Activated CD4-positive, alpha-beta T cell treated with anti-CD3 and anti-CD28 coated beads for 48 hours (primary cell): ENCODE measurements at regions not wholly inside any gene's neighbourhood (a gene's known extent, or its start where the extent isn't known, plus 50 kb on each side); places are given as distances from the start of the nearest gene placed in this dataset.
"Not testable (repeated sequence)": the region's sequence is repeated elsewhere in the genome, so short reads cannot be mapped to it uniquely, and the experiment has no call there.

ENCODE experiments used
- DNase-seq: peaks from one replicate; pipeline ENCODE4 v3.0.0-alpha.2; 2020

DNA sequence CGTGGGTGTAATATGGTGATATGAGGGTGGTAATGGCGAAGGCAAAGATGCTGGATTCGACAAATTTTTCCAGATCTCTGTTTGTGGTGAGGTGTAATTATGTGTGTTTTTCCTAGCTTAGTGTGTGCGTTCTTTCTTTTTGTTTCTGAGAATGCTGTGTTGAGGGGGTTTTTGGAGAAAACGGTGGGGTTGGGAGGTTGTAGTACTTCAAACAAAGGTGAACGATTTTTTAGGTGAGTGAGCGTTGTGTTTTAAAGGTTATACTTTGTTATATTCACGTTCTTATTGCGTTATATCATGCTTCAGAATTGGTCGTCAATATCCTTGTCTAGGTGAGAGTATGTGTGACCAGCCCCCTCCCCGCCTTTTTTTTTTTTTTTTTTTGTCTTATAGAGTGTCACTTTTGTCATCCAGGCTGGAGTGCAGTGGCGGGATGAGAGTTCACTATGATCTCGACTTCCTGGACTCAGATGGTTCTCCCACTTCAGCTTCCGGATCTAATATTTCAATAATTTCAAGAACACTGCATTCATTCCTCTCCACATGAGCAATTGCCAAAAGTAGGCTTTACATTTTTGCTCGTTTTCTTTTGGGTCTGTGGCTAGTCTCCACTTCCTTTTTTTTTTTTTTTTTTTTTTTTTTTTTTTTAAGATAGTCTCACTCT is 82.2 kb upstream of the RNU2-1 start:
- no peak for DNase-seq

DNA sequence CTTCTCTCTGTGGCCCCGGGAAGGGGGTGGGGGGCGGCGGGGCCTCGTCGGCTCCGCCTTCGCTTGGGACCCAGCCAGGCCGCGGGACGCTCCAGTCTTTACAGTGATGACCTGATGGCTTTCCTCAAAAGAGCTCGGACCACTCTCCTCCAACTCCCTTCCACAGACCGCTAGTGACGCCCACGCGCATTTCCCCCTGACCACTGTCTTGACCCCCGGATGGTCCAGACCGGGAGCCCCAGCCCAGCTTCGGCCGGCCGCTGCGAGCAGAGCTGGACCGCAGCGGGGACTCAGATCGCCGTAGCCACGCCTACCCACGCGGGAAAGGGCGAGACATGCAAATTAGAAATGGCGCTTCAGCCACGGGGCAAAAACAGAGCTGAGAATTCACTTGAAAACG is 81.6 kb upstream of the RNU2-1 start:
- DNase-seq = no peak

DNA sequence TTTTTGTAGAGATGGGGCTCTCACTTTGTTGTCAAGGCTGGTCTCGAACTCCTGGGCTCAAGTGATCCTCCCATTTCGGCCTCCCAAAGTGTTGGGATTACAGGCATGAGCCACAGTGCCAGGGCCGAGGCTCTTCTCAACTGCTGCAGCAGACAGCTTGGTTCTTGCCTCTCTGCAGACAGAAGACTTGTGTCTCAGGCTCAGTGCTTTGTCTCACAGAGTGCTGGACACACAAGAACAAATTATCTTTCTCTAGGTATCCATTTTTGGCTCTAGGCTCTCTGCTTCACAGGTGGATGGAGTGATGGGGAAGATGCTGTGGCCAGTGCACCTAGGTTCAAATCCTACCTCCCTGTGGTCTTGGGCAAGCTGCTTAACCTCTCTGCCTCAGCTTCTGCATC is 80.8 kb upstream of the RNU2-1 start:
- DNase-seq = no peak

DNA sequence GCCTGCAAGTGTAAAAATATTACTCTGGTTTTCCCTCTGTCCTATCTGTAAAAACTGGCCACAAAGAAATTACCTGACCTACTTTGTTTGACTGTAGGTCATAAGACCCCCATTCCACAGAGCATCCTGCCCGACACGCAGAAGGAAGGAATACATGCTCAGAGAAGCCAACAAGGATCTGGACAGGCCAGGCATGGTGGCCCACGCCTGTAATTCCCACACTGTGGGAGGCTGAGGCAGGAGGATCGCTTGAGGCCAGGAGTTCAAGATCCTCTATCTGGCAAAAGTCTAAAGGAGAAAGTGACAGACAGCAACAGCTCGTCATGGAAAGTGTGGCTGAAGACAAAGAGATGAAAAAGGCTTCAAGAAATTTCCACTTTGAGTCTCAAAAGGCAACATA is 78.2 kb upstream of the RNU2-1 start:
- no peak for DNase-seq

DNA sequence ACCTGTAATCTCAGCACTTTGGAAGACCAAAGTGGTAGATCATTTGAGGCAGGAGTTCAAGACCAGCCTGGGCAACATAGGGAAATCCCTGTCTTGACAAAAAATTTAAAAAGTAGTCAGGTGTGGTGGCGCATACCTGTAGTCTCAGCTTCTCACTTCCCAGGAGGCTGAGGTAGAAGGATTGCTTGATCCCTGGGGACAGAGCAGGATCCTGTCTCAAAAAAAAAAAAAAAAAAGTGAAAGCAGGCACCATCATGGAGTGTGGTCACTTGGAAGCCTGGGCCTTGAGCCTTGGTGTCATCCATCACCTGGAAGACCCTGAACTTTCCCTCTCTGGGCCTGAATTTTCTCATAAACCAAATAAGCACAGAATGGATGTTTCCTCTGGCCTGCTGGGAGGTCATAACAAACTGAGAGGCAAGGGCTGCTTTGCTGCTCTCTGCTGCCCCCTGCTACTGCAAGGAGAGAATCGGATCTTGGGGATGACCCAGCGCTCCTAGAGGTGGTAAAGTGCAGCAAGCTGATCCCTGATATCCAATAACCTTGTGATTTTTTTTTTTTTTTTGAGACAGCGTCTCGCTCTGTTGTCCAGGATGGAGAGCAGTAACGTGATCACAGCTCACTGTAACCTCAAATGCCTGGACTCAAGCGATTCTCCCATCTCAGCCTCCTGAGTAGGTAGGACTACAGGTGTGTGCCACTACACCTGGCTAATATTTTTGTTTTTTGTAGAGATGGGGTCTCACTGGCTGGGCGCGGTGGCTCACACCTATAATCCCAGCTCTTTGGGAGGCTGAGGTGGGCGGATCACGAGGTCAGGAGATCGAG is 75.9 kb upstream of the RNU2-1 start:
- no peak for DNase-seq

DNA sequence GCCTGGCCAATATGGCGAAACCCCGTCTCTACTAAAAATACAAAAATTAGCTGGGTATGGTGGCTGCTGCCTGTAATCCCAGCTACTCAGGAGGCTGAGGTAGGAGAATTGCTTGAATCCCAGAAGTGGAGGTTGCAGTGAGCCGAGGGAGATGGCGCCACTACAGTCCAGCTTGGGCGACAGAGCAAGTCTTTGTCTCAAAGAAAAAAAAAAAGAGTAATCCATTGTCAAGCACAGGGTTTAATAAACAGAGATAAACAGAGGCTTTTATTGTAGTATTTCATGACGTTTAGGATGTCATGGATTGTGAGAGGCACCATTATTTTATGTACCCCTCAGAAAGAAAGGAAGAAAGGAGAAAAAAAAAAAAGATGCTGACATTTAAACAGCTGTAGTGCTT is 75.2 kb upstream of the RNU2-1 start:
- no peak for DNase-seq

DNA sequence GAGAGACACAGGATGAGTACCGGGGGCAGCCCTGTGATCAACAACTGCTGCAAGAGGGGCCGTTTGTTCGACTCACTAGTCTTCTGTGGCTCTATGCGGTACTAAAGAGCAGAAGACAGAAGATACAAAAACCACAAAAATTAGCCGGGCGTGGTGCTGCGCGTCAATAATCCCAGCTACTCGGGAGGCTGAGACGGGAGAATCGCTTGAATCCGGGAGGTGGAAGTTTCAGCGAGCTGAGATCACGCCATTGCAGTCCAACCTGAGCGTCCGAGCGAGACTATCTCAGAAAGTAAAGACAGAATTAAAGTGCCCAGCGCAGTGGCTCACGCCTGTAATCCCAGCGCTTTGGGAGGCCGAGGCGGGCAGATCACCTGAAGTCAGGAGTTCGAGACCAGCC is 71.0 kb upstream of the RNU2-1 start:
- not testable (repeated sequence) for DNase-seq

DNA sequence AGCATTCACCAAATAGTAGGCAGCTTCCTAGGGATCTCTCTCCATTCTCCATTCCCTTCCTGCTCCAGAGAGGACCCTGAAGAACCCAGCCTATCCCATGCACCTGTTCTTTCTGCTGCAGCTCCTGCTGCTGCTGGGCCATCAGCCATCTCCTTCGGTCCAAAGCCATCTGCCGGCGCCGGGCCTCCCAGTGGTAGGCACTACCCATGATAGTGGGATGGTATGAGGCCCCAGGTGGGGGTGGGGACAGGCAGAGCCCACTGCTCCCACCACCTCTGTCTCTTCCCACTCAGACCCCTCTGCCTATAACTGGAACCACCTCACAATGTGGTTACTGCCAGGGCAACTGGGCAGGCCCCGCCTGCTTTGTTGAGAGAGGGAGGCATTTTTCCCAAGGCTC is 69.3 kb upstream of the RNU2-1 start:
- DNase-seq = not testable (repeated sequence)

DNA sequence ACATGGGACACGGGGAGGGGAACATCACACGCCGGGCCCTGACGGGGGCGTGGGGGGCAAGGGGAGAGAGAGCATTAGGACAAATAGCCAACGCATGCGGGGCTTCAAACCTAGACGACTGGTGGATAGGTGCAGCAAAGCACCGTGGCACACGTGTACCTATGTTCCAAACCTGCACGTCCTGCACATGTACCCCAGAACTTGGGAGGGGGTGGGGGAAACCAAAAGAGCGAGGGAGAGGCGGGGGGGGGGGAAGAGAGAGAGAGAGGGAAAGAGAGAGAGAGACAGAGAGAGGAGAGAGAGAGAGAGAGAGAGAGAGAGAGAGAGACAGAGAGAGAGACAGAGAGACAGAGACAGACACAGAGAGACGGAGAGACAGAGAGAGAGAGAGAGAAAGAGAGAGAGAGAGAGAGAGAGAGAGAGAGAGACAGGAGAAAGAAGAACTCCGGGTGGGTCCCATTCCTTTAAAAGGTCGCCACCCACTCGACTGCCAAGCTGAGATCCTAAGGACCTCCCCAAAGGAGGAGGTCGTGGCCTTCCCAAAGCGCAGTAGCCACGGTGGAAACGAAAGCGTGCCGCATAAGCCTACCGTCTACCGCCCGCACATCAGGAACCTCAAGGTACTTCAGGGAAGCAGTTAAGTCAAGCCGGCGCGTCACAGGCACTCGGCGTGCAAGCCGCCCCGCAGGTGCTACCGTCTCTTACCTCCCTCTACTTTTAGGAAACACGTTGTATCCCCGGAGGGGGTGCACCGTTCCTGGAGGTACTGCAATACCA is 65.7 kb upstream of the RNU2-1 start:
- not testable (repeated sequence) for DNase-seq

DNA sequence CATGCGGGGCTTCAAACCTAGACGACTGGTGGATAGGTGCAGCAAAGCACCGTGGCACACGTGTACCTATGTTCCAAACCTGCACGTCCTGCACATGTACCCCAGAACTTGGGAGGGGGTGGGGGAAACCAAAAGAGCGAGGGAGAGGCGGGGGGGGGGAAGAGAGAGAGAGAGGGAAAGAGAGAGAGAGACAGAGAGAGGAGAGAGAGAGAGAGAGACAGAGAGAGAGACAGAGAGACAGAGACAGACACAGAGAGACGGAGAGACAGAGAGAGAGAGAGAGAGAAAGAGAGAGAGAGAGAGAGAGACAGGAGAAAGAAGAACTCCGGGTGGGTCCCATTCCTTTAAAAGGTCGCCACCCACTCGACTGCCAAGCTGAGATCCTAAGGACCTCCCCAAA is 55.9 kb upstream of the RNU2-1 start:
- not testable (repeated sequence) for DNase-seq

DNA sequence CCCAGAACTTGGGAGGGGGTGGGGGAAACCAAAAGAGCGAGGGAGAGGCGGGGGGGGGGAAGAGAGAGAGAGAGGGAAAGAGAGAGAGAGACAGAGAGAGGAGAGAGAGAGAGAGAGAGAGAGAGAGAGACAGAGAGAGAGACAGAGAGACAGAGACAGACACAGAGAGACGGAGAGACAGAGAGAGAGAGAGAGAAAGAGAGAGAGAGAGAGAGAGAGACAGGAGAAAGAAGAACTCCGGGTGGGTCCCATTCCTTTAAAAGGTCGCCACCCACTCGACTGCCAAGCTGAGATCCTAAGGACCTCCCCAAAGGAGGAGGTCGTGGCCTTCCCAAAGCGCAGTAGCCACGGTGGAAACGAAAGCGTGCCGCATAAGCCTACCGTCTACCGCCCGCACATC is 49.8 kb upstream of the RNU2-1 start:
- not testable (repeated sequence) for DNase-seq
